AG04450 (cell line): ENCODE measurements at regions not wholly inside any gene's neighbourhood (a gene's known extent, or its start where the extent isn't known, plus 50 kb on each side); places are given as distances from the start of the nearest gene placed in this dataset.

ENCODE experiments used
- CTCF ChIA-PET: fragments of 300-600, 350-600 bp; formaldehyde crosslinking; extraction: SDS; loops from one replicate; lab custom pipeline; 2022; ENCODE audit warnings: antibody characterized with exemption, inconsistent platforms; lab: Charles Lee
- POLR2A ChIA-PET: fragments of 350-600 bp; formaldehyde crosslinking; extraction: SDS; loops from one replicate; lab custom pipeline; 2021; ENCODE audit warnings: antibody characterized with exemption, inconsistent platforms; lab: Yijun Ruan, JAX
- DNase-seq: peaks from one replicate; pipeline ENCODE4 v3.0.0-alpha.2; 2011; ENCODE audit warnings: low read depth, low spot score
- H3K27ac ChIP-seq: one replicate; pipeline ENCODE4 v1.5.1; 2012; ENCODE audit warnings: low read depth, low read length, control low read depth
- H3K27me3 ChIP-seq: one replicate; pipeline ENCODE4 v1.6.0; 2012; ENCODE audit warnings: low read length; ENCODE audit not compliant: control insufficient read depth, insufficient read depth
- H3K4me3 ChIP-seq: 2 replicates; pipeline ENCODE4 v1.5.1; 2011; ENCODE audit warnings: mild to moderate bottlenecking, low read depth, low read length, control low read depth
- H3K9me3 ChIP-seq: 2 replicates; pipeline ENCODE4 v1.5.1; 2012; ENCODE audit warnings: low read length; ENCODE audit not compliant: control insufficient read depth, insufficient read depth
- CTCF ChIP-seq: IDR thresholded peaks from 2 replicates; pipeline ENCODE4 v1.5.1; 2011; ENCODE audit warnings: low read depth, low read length, control low read depth, inconsistent platforms

GRCh38 chr18:2368102-2368501 lies 203.2 kb downstream of the METTL4 start:
- Histone ChIP-seq H3K27me3 (no peaks in the 10 kb centered on the region), H3K27ac (no peak overlapping the region), H3K9me3 (no peaks in the 10 kb centered on the region), H3K4me3 (no peak overlapping the region)
- POLR2A ChIA-PET = no interaction called here
- no peak for DNase-seq
- CTCF ChIA-PET = no interaction called here
- TF ChIP-seq CTCF = no peak

GRCh38 chr18:2376707-2377106 lies 194.6 kb downstream of the METTL4 start:
- CTCF ChIA-PET = no interaction called here
- Histone ChIP-seq H3K27me3 (no peaks in the 10 kb centered on the region), H3K9me3 (no peaks in the 10 kb centered on the region), H3K4me3 (no peak overlapping the region), H3K27ac (no peak overlapping the region)
- no peak for DNase-seq
- TF ChIP-seq CTCF = no peak
- POLR2A ChIA-PET = no interaction called here

- Histone ChIP-seq H3K27me3 (no peaks in the 10 kb centered on the region), H3K9me3 (no peaks in the 10 kb centered on the region), H3K4me3 (no peak overlapping the region), H3K27ac (no peak overlapping the region)
- DNase-seq = no peak
- POLR2A ChIA-PET = no interaction called here
- no peak for TF ChIP-seq CTCF
- CTCF ChIA-PET = no interaction called here
Observed at GRCh38 chr18:2380101-2380500, 191.2 kb downstream of the METTL4 start.

- H3K27ac ChIP-seq = no peak overlapping the region
- no peak for TF ChIP-seq CTCF
- DNase-seq = no peak
- POLR2A ChIA-PET = no interaction called here
- H3K4me3 ChIP-seq = no peak overlapping the region
- H3K27me3 ChIP-seq = no peaks in the 10 kb centered on the region
- CTCF ChIA-PET = no interaction called here
- no peaks in the 10 kb centered on the region for H3K9me3 ChIP-seq
Observed at GRCh38 chr18:2381539-2381938, 189.8 kb downstream of the METTL4 start.

DNA sequence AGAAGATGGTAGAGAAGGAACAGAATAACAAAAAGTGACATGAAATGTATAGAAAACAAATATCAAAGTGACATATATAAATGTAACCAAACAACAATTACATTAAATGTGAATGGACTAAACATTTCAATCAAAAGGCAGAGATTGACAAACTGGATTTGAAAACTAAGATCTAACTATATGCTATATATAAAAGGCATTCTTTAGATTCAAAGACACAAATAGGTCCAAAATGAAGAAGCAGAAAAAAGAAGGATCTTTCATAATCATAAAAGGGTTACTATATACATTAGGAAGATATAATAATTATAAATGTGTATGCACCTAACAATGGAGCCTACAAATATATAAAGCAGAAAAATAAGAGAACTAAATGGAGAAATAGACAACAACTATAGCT lies 183.7 kb downstream of the METTL4 start:
- H3K27ac ChIP-seq = no peak overlapping the region
- CTCF ChIA-PET = no interaction called here
- POLR2A ChIA-PET = no interaction called here
- DNase-seq = no peak
- H3K4me3 ChIP-seq = no peak overlapping the region
- H3K9me3 ChIP-seq = no peaks in the 10 kb centered on the region
- no peaks in the 10 kb centered on the region for H3K27me3 ChIP-seq
- TF ChIP-seq CTCF = no peak
